NCI-H146 (cell line): ENCODE measurements at regions not wholly inside any gene's neighbourhood (a gene's known extent, or its start where the extent isn't known, plus 50 kb on each side); places are given as distances from the start of the nearest gene placed in this dataset.

Source experiments
- DNase-seq: peaks from one replicate; lab custom pipeline; 2025; lab: John Stamatoyannopoulos, UW

DNA sequence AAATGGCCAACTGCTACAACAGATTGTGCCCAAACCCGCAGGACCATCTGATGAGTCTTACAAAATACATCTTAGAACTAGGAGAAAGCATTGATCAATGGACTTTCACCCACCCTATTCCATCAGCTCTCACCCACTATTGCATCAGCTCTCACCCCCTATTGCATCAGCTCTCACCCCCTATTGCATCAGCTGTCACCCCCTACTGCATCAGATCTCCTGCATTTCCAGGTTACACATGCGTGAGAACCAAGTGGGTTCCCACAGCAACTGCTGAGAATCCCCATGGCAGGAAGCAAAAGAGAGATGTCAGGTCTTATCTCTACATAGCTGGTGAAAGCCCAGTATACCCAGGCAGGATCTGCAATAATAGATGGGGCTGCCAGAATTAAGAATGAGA lies 533.5 kb downstream of the LTN1 start:
- no peak for DNase-seq

DNA sequence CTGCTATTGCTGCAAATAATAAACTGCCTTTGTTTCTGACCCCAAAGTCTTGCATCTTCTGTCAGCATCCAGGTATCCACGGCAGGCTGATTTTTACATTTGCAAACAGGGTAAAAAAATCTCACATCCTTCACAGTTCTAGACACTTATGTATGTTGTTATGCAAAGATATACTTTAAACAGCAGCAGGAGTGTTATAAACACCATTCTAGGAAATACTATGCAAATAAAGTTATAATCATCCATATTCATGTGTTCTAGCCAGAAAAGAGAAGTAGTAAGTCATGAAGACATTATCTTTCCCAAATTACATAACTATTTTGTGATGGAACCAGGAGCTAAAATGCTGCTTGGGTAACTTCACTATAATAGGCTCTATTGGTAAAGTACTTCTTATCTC lies 534.2 kb downstream of the LTN1 start:
- no peak for DNase-seq

- DNase-seq: no peak
Measured at GRCh38 chr21:28455253-28455600, 537.5 kb downstream of the LTN1 start.

GRCh38 chr21:28454564-28455252 lies 538.0 kb downstream of the LTN1 start:
- DNase-seq: no peak

- DNase-seq: no peak
Measured at GRCh38 chr21:28447462-28447861, 545.2 kb downstream of the LTN1 start.

DNA sequence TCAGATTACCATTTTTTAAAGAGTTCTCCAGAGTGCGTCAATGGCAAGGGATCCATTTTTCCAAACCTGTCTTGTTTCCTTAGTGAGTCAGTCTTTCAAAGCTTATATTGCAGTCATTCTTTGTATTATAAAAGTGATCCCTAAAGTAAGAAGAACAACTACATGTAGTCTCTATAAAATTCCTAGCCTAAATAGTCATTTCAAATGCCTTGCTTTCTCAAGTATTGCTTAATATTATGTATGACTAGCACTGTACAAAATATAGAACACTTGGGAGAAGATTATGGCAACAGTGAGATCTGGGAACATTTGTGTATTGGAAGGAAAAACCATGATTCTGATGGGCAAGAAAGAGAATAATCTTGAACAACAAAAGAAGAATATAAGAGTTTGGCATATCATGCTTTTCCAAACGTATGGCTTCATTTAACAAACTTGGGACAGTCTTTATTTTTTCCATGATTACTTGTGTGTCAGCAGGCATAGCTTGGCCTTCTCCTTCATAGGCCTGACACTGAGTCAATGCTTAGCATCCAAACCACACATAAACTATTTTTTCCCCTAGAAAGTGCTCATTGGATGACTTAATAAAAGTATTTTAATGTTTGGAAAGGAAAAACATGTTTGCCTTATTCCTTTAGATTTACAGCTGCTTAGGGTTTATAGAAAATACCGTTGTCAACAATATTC lies 547.4 kb downstream of the LTN1 start:
- DNase-seq: no peak

DNA sequence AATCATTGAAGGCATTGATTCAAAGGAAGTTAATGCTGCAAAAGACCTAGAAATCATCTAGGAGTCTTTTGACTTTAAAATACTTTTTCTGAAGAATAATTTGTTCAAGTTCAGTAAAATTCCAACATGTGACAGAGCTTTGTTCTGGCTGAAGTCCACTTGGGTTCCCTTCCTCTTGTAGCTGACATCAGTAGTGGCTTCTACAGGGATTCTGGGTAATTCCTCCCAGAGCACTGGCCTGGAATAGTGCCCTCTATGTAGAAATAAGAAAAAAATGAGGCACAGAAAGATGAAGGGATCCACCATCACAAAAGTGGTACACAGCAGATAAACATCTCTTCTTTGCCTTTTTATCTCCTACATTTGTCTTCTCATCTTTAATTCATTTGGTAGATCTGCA lies 548.1 kb downstream of the LTN1 start:
- no peak for DNase-seq

GRCh38 chr21:28444111-28444510 lies 548.6 kb downstream of the LTN1 start:
- DNase-seq: no peak

DNA sequence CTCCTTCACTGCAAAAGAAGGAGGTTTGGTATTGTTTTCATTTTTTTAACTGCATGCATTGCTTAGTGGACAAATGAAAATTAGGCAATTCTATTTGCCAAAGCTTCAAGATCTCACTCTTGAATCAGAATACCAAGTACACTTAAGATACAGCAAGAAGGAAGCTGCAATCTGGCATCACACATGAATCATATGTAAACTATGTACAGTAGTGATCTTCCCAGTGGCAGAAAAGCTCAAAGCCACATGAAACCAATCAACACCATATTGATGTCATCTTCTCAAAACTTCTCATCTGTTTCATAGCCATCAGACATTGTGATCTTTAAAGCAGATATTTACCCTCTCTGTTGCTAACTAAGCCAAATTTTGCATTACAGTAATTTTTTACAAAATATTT lies 550.1 kb downstream of the LTN1 start:
- no peak for DNase-seq

DNA sequence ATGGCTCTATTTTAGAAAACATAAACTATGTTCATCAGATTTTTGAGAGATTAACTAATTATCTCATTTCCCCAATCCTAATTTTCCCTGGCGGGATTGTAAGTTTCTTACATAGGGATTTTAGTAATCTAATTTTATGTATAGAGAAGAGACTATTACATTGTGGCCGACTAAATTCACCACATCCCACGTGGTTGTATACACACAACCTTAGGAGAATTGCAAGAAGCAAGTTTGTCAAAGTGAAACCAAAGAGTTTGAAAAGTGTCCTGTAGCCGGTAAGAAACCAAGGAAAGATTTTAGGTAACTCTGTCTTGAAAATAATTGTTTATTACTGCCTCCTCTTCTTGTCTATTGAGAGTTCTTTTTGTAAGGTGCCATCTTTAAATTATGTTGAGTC lies 550.6 kb downstream of the LTN1 start:
- DNase-seq: no peak

DNA sequence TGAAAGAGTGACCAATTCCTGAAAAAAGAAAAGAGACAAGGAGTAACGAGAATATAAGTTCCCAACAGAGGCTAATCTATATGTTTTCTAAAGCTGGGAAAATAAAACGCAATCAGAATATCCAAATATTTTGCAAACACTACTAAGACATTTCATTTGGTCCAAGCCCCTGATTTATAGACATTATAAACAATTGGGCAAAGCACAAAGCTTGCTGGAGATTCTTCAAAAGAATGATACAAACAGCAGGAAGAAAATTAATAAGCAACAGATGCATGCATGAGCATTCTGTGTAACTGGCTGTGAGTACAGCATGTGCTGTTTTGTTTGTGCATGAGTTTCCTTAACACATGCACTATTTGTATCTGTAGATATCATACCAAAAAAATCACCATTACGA lies 552.9 kb downstream of the LTN1 start:
- DNase-seq: no peak

DNA sequence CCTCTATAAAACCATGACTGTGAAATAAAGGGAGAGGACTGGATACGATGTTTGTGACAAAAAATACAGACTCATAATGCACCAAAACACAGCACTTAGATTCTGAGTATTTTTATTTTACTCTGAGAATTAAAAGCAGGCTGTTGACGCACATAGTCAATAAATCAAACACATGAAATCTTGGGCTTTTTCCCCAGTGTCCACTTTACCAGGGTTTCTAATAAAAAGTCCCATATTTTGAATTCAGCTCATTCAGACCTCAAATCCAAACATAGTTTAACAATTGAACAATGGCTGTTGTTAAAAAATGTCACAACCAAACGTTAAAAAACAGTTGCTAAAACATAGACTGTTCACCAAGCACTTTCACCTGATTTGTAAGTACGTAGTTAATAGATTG lies 553.4 kb downstream of the LTN1 start:
- no peak for DNase-seq

DNA sequence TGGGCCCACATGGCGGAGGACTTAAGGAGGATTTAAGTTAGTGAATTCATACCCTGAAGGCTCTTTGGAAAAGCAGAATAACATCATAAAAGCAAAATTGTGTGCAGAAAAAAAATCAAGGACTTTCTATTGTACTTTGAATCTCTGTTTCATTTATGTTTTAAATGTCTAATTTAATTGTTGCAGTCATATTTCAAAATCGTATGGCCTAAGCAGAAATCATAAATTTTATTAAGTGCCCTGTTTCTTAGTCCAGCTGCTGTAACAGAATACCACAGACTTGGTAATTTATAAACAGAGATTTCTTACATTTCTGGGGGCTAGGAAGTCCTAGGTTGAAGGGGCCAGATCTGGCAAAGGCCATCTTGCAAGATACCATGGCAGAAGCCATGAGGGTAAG lies 555.6 kb downstream of the LTN1 start:
- no peak for DNase-seq

DNA sequence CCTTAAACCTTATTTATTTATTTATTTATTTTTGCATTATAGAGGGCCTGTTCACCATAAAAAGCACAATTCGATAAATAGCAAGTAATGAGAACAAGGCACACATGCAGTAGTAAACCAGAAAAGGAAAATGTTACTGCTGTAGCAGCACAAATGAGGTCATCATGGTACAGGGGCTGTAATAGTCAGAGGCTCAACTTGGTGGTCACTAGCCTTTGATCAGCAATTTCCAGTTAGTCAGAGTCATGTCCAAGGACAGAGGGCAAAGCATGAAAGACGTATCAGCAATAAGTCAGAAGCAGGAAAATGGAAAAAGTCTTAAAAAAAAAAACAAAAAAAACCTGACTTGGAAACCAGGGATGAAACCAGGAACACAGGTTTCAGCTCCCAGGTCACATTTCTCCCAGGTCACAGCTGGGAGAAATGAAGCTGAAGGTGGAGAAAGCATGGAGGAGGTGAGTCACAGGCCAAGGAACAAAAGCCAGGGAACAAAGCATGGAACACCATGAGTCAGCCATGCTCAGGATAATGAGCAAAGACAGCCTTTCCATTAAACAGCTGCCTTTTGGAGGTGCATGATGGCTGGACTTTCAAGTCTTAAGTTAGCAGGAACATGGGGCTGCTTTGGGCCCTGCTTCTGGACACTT lies 556.3 kb downstream of the LTN1 start:
- no peak for DNase-seq

DNA sequence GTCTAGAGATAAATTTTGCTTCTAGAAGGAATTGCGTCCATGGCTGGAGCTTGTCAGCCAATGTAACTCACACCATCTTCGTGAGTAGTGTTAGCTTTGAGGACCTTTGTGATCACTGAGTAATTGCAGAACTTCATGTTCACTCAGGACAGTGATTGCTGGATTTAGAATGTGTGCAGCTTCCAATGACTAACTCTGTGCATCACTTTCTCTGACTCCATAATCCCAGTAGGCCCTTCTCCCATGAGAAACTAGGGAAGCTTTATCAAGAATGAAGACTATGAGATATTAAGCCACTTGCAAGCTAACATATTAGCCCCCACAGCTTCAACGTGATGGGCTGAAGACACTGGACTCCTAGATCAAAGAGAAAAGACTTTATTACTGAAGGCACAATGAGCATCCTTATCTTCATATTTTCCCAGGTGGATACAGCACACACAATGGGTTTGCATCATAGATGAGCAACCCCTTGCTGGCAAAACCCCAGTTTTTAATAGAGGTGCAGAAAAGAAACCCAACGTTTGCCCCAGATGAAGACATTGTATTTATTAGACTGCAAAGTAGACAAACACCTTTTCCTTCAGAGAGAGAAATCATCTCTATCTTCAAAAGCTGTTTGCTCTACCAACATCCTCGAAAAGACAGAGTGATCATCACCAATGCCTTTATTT lies 561.0 kb downstream of the LTN1 start:
- no peak for DNase-seq

- DNase-seq: no peak
Measured at GRCh38 chr21:28431022-28431421, 561.7 kb downstream of the LTN1 start.

- DNase-seq: no peak
Measured at GRCh38 chr21:28429161-28429560, 563.5 kb downstream of the LTN1 start.

GRCh38 chr21:28427394-28428022 lies 565.2 kb downstream of the LTN1 start:
- DNase-seq: no peak

DNA sequence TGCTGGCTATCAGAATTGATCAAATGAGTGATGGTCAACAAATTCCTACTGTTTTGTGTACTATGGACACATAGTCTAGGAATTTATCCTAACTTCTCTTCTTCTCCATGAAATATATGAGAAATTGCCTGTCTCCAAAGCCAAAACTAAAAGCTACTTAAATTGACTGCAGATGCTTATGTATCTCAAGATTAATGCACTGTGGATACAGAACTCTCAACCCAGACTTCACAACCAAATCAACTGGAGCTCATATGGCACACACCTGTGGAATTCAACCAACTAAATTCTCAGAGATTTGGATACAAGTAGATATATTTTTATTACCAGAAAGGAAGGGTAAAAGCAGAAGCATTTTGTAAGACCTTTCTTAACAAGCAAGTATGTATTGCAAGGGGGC lies 566.1 kb downstream of the LTN1 start:
- no peak for DNase-seq

- no peak for DNase-seq
Measured at GRCh38 chr21:28423521-28424190, 569.0 kb downstream of the LTN1 start.

DNA sequence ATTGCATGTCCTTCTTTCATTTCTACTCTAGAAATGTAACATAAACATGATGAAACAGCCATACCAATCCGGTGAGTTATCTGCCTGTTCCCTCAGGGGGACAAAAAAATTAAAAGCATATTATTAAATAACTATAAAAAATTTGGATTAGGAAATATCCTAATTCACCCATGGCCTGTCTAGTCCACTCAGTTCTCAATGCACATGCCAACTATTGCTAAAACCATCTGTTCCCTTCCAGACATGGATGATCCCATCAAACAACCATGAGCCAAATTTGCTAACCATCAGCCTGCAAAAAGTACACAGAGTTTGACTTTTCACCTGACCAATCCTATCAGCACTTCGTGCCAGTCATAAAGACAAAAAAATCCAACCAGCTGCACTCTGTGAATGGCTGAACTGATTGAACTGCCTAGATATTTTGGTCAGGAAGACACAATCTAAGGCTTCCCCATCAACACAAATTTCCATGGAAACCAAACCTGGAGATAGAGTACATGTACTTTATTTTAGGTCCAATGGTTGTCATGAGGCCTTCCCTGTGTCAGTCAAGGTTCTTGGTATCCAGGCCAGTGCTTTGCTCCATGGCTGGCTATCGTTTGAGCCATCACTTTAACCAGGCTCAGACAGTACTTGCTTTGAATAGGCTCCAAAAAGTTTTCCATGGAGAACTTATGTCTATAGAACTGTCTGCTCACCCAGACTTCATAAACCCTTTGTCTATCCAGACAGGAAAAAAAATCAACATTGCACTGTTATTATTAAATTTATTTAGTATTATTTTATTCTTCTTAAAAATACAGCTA lies 570.8 kb downstream of the LTN1 start:
- DNase-seq: no peak
